A673 (cell line): ENCODE measurements at regions not wholly inside any gene's neighbourhood (a gene's known extent, or its start where the extent isn't known, plus 50 kb on each side); places are given as distances from the start of the nearest gene placed in this dataset.

Source experiments
- BruUV-seq: library from RNA; stranded (reverse); fragments of 400-500 nt; replicated peaks from 2 replicates; lab custom pipeline; 2021; lab: Mats Ljungman, UMichigan
- CTCF ChIA-PET: fragments of 300-600 bp; sonication (Branson Sonifier 250); formaldehyde crosslinking; loops from one replicate; lab custom pipeline; 2022; ENCODE audit warnings: antibody characterized with exemption; lab: Charles Lee
- POLR2A ChIA-PET: fragments of 300-600 bp; sonication (Branson Sonifier 250); formaldehyde crosslinking; loops from one replicate; lab custom pipeline; 2022; ENCODE audit warnings: antibody characterized with exemption; ENCODE audit not compliant: low non-redundant PET; lab: Charles Lee
- DNase-seq: peaks from one replicate; pipeline ENCODE4 v3.0.0-alpha.2; 2015; ENCODE audit warnings: low spot score
- H3K27ac ChIP-seq: fragments of 200-600 bp; sonication (generic); 2 replicates; pipeline ENCODE4 v1.5.1; 2016; ENCODE audit warnings: mixed run types, low read depth, mild to moderate bottlenecking, mixed read lengths, antibody characterized with exemption, low read length; ENCODE audit not compliant: poor library complexity, severe bottlenecking
- H3K27me3 ChIP-seq: fragments of 200-600 bp; sonication (generic); replicated peaks from 2 replicates; pipeline ENCODE4 v1.6.1; 2017; ENCODE audit warnings: mixed run types, low read depth, mild to moderate bottlenecking, mixed read lengths, antibody characterized with exemption, low read length; ENCODE audit not compliant: insufficient read depth, poor library complexity
- H3K36me3 ChIP-seq: fragments of 200-600 bp; sonication (generic); 2 replicates; pipeline ENCODE4 v1.6.1; 2016; ENCODE audit warnings: mixed run types, mild to moderate bottlenecking, mixed read lengths, antibody characterized with exemption, low read length; ENCODE audit not compliant: insufficient read depth, poor library complexity, severe bottlenecking
- H3K4me1 ChIP-seq: fragments of 200-600 bp; sonication (generic); 2 replicates; pipeline ENCODE4 v1.6.1; 2017; ENCODE audit warnings: mixed run types, mild to moderate bottlenecking, mixed read lengths, antibody characterized with exemption, low read length; ENCODE audit not compliant: insufficient read depth, poor library complexity, severe bottlenecking
- H3K4me3 ChIP-seq: fragments of 200-600 bp; sonication (generic); 2 replicates; pipeline ENCODE4 v1.5.1; 2016; ENCODE audit warnings: low read depth, mixed run types, mild to moderate bottlenecking, mixed read lengths, low read length; ENCODE audit not compliant: poor library complexity, severe bottlenecking
- H3K9me3 ChIP-seq: fragments of 200-600 bp; sonication (generic); 2 replicates; pipeline ENCODE4 v1.6.1; 2016; ENCODE audit warnings: mixed run types, low read depth, mild to moderate bottlenecking, mixed read lengths, antibody characterized with exemption, low read length; ENCODE audit not compliant: poor library complexity, severe bottlenecking
- EZH2 ChIP-seq: fragments of 200-600 bp; sonication (generic); IDR thresholded peaks from 2 replicates; pipeline ENCODE4 v1.6.1; 2017; ENCODE audit warnings: borderline replicate concordance, low read depth, mild to moderate bottlenecking, mixed read lengths, antibody characterized with exemption, low read length; ENCODE audit not compliant: poor library complexity, severe bottlenecking
- intact Hi-C: fragments of 100-400 bp; cut with micrococcal nuclease; formaldehyde crosslinking; loops from one replicate; pipeline ENCODE4 v1.10.0; 2022; ENCODE audit not compliant: unreplicated experiment
- TF ChIP-seq, protein P1 (sequence below): fragments of 300-800, 200-600 bp; sonication (generic); conservative IDR thresholded peaks from 2 replicates; pipeline ENCODE4 v1.5.1; 2017; ENCODE audit warnings: low read depth, mild to moderate bottlenecking, antibody characterized with exemption, low read length, moderate library complexity, mixed read lengths

DNA sequence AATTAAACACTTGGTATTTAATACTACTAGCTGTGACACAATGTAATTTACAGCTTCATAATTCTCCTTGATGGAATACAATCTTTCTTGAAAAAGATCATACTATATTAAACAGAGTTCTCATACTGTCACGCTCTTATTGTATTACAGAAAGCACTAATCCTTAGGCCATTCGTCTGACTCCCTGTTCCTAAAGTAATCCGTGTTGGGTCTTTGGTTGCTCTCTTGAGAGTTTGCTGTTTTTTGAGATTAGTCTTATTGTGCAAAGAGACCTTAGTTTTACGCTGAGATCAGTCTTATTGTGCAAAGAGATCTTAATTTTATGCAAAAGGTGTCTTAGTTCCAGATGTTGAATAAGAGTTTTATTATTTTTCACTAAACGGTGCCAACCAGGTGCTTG lies 190.6 kb downstream of the ISL1 start:
- ChIA-PET CTCF (no interaction called here), POLR2A (no interaction called here)
- H3K27ac ChIP-seq = no peak overlapping the region
- no peak for DNase-seq
- intact Hi-C loops = no loop called here
- H3K4me1 ChIP-seq = no peaks in the 10 kb centered on the region
- no peak for TF ChIP-seq EZH2
- TF ChIP-seq, protein P1, sequence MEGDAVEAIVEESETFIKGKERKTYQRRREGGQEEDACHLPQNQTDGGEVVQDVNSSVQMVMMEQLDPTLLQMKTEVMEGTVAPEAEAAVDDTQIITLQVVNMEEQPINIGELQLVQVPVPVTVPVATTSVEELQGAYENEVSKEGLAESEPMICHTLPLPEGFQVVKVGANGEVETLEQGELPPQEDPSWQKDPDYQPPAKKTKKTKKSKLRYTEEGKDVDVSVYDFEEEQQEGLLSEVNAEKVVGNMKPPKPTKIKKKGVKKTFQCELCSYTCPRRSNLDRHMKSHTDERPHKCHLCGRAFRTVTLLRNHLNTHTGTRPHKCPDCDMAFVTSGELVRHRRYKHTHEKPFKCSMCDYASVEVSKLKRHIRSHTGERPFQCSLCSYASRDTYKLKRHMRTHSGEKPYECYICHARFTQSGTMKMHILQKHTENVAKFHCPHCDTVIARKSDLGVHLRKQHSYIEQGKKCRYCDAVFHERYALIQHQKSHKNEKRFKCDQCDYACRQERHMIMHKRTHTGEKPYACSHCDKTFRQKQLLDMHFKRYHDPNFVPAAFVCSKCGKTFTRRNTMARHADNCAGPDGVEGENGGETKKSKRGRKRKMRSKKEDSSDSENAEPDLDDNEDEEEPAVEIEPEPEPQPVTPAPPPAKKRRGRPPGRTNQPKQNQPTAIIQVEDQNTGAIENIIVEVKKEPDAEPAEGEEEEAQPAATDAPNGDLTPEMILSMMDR = no peak
- BruUV-seq = no TSS peak
- no peak overlapping the region for H3K4me3 ChIP-seq
- no peaks in the 10 kb centered on the region for H3K36me3 ChIP-seq
- H3K9me3 ChIP-seq = no peaks in the 10 kb centered on the region
- H3K27me3 ChIP-seq = no peaks in the 10 kb centered on the region

DNA sequence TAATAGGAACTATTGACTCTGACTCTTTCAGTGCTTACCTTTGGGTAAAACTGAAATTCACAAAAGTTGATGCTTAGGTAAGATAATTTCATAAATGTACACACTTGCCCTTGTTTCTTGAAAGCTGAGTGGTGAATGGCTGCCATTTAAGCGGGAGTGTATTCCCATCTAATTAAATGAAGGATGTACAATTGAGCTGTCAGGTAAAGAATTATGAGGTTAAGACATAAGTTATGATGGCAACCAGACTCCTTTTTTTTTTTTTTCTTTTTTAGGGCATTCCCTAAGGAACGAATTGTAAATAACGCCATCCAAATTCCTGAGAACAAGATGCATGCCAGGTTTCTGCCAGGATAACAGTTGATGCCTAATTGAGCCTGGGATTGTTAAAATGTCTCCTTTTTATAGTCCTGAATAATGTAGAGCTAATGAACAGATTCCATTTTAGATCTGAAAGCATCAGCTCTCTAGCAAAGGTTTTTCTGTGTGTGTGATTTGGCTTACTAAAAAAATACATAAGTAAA lies 199.7 kb downstream of the ISL1 start:
- no peak overlapping the region for H3K4me3 ChIP-seq
- H3K4me1 ChIP-seq = no peaks in the 10 kb centered on the region
- no peak overlapping the region for H3K27ac ChIP-seq
- TF ChIP-seq, protein P1 = no peak
- no peak for TF ChIP-seq EZH2
- no peaks in the 10 kb centered on the region for H3K36me3 ChIP-seq
- no peaks in the 10 kb centered on the region for H3K9me3 ChIP-seq
- CTCF ChIA-PET = interaction anchor here (0.6 kb wide), 1 partner anchor 25 kb away, joined by 3 read pairs; no protein-coding TSS in a partner anchor
- intact Hi-C loops = no loop called here
- POLR2A ChIA-PET = interaction anchor here (0.5 kb wide), 1 partner anchor 107 kb away, joined by 3 read pairs; no protein-coding TSS in a partner anchor
- DNase-seq = no peak
- no TSS peak for BruUV-seq
- H3K27me3 ChIP-seq = no peaks in the 10 kb centered on the region

DNA sequence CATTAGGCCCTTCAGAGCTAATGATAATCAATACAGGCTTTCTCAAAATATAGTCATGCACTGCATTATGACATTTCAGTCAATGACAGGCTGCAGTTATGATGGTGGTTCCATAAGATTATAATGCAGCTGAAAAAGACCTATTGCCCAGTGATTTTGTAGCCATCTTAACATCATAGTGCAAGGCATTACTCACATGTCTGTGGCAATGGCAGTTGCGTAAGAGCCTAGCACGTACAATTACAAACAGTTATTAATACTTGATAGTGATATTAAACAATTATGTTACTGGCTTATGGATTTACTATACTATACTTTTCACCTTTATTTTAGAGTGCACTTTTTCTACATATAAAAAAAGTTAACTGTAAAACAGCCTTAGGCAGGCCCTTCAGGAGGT lies 214.8 kb downstream of the ISL1 start:
- no peak overlapping the region for H3K27ac ChIP-seq
- no peak overlapping the region for H3K4me3 ChIP-seq
- no peaks in the 10 kb centered on the region for H3K9me3 ChIP-seq
- intact Hi-C loops = no loop called here
- TF ChIP-seq EZH2 = no peak
- TF ChIP-seq, protein P1 = no peak
- no TSS peak for BruUV-seq
- H3K27me3 ChIP-seq = no peaks in the 10 kb centered on the region
- DNase-seq = no peak
- H3K4me1 ChIP-seq = no peaks in the 10 kb centered on the region
- ChIA-PET CTCF (no interaction called here), POLR2A (no interaction called here)
- no peaks in the 10 kb centered on the region for H3K36me3 ChIP-seq
